ENCODE measurements at regions not wholly inside any gene's neighbourhood (a gene's known extent, or its start where the extent isn't known, plus 50 kb on each side); places are given as distances from the start of the nearest gene placed in this dataset.

GRCh38 chr20:63100926-63101699, 94.3 kb upstream of the BHLHE23 start:
- DNase-seq (ENCODE audit: low read depth in 2 of 2), result no peak

- DNase-seq (ENCODE audit: low read depth in 2 of 2), result no peak
Observed at GRCh38 chr20:63100174-63100925, 93.6 kb upstream of the BHLHE23 start.

- no peak for DNase-seq (ENCODE audit: low read depth in 2 of 2)
Observed at GRCh38 chr20:63099456-63100173, 92.9 kb upstream of the BHLHE23 start.

GRCh38 chr20:63098195-63098810, 91.5 kb upstream of the BHLHE23 start:
- DNase-seq (ENCODE audit: low read depth in 2 of 2), result no peak

- no peak for DNase-seq (ENCODE audit: low read depth in 2 of 2)
Observed at GRCh38 chr20:63097336-63097831, 90.6 kb upstream of the BHLHE23 start.

GRCh38 chr20:63096681-63097335, 90.0 kb upstream of the BHLHE23 start:
- DNase-seq (ENCODE audit: low read depth in 2 of 2), result no peak

GRCh38 chr20:63095718-63096654, 89.2 kb upstream of the BHLHE23 start:
- DNase-seq (ENCODE audit: low read depth in 2 of 2), result no peak

- DNase-seq (ENCODE audit: low read depth in 2 of 2), result no peak
Observed at GRCh38 chr20:63094767-63095499, 88.2 kb upstream of the BHLHE23 start.

- no peak for DNase-seq (ENCODE audit: low read depth in 2 of 2)
Observed at GRCh38 chr20:63093966-63094766, 87.4 kb upstream of the BHLHE23 start.

- DNase-seq (ENCODE audit: low read depth in 2 of 2), result no peak
Observed at GRCh38 chr20:63092660-63093215, 86.0 kb upstream of the BHLHE23 start.

- no peak for DNase-seq (ENCODE audit: low read depth in 2 of 2)
Observed at GRCh38 chr20:63091901-63092659, 85.3 kb upstream of the BHLHE23 start.

- no peak for DNase-seq (ENCODE audit: low read depth in 2 of 2)
Observed at GRCh38 chr20:63090682-63091571, 84.2 kb upstream of the BHLHE23 start.

- no peak for DNase-seq (ENCODE audit: low read depth in 2 of 2)
Observed at GRCh38 chr20:63090052-63090451, 83.3 kb upstream of the BHLHE23 start.

GRCh38 chr20:63089051-63089907, 82.5 kb upstream of the BHLHE23 start:
- no peak for DNase-seq (ENCODE audit: low read depth in 2 of 2)

- no peak for DNase-seq (ENCODE audit: low read depth in 2 of 2)
Observed at GRCh38 chr20:63087872-63088680, 81.3 kb upstream of the BHLHE23 start.
